Endometrial microvascular endothelial cells (primary cell): ENCODE measurements at regions not wholly inside any gene's neighbourhood (a gene's known extent, or its start where the extent isn't known, plus 50 kb on each side); places are given as distances from the start of the nearest gene placed in this dataset.

ENCODE experiments used
- in situ Hi-C: cut with HindIII; loops from 2 replicates; pipeline ENCODE4 v1.10.0; 2017; ENCODE audit warnings: low sequenced_read_pairs, low pct_unique_long_range_greater_than_20kb; ENCODE audit errors: inconsistent ontology term

DNA sequence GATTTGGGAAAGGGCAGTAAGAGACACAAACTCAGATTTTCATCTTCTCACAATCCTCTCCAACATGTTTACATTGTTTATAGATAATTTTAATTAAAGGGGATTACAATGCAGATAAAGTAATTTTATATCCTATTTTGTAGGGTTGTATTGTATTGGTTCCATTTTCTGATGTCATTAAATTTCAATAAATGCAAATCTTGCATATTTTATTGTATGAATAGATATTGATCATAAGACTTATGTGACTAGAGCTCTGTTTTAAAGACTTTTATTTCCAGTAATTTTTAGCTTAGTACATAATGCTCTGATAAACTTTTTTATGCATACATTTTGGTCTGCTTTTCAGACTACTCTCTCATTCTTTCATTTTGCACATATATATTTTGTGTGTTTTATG, 819.6 kb downstream of the TSN start:
- in situ Hi-C loops = no loop called here

DNA sequence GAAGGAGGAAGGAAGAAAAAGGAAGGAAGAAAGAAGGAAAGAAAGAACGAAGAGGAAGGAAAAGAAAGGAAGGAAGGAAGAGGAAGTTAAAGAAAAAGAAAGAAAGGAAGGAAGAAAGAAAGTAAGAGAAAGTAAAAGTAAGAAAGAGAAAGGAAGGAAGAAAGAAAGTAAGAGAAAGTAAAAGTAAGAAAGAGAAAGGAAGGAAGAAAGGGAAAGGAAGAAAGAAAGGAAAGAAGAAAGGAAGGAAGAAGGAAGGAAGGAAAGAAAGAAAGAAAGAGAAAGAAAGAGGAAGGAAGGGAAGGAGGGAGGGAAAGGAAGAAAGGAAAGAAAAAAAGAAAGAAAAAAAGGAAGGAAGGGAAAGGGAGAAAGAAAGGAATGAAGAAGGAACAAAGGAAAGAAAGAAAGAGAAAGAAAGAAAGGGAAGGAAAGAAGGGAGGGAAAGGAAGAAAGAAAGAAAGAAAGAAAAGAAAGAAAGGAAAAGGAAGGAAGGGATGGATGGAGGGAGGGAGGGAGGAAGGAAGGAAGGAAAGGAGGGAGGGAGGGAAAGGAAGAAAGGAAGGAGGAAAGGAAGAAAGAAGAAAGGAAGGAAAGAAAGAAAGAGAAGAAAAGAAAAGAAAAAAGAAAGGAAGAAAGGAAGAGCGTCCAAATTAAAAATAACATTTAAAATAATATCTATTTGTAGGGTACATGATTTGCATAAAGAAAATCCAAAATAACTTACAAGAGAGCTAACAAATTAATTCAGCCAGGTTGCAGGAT, 827.9 kb downstream of the TSN start:
- in situ Hi-C loops = no loop called here

DNA sequence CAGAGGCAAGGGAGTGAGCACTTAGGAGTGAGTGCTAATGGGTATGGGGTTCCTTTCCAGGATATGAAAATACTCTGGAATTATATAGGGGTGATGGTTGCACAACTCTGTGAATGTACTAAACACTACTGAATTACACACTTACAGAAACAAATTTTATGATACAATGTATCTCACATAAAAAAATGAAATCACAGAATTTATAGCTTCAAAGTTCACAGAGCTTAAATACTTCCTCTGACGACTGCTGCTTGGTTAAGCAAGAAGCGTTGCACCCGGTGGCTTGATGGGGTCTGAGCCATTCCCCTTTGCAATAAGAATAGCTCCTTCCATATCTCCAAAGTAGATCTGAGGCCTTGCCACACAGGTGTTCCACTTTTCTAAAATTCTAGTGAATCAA, 835.1 kb downstream of the TSN start:
- in situ Hi-C loops = no loop called here

DNA sequence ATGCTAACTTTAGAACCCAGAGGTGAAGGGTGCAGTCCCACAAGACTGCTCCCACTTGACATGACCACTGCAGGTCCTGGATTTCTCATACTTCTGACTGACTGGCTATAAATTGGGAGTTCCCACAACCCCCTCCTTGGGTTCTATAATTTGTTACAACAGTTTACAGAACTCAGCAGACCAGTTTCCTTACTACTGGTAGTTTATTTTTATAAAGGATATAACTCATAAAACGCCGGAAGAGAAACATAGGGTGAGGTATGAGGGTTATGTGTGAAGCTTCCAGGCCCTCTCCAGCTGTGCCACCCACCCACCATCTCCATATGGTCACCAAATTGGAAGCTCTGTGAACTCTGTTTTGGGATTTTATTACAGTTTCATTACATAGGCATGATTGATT, 839.6 kb downstream of the TSN start:
- in situ Hi-C loops = no loop called here

DNA sequence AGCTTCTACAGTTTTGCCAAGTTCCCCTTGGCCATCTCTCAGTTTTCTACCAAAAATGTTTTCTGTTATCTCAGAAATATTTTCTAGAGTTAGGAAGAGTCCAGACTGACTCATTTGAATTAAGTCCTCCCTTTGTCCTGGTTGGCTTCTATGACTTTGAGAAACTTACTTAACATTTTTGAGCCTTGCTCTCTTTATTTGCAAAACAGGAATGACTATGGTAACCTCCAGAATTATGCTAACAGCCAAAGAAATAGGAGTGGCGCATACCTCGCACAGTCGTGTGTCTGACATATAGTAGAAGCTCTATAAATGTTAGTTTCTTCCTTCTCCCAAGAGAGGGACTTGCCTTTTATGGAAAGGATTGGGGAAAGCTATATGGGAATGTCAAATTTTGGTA, 841.1 kb downstream of the TSN start:
- in situ Hi-C loops = no loop called here

DNA sequence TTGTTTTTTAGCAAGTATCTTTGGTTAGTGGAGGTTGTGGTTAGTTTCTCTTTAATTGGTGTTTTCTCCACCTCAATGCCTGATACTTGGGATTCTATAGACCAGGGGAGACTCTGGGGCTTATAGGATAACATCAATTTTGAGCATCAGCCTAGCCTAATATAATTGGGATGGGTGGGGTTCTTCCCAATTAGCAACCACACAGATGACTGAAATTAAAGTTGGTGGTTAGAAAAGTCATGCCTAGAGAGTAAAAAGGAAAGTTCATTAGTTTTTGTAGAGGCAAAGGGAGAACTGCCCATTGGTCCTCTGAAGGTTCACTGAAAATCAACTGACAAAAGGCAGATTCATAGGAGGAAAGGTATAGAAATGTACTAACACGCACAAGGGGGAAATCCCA, 843.3 kb downstream of the TSN start:
- in situ Hi-C loops = no loop called here

DNA sequence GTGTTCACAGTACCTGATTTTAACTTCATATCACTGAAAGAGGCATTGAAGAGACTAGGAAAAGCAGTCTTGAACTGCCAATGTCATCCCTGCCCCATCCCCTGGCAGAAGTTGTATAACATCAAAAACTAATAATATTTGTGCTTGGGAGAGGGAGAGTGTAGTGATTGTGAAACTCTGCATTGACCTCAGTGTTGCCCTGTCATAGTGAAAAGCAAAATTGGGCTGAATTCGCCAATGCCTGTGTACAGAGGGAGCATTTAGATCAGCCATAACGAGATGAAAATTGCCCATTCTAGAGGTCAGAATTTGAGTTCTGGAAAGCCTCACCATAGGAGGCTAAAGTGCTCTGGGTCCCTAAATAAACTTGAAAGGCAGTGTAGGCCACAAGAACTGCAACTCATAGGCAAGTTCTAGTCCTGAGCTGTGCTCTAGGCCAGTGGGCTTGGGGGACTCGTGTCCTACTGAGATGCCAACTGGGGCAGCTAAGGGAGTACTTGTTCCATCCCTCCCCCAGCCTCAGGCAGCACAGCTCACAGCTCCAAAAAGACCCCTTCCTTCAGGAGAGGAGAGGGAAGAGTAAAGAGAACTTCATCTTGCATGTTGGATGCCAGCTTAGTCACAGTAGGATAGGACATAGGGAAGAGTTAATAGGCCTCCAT, 855.6 kb downstream of the TSN start:
- in situ Hi-C loops = no loop called here

DNA sequence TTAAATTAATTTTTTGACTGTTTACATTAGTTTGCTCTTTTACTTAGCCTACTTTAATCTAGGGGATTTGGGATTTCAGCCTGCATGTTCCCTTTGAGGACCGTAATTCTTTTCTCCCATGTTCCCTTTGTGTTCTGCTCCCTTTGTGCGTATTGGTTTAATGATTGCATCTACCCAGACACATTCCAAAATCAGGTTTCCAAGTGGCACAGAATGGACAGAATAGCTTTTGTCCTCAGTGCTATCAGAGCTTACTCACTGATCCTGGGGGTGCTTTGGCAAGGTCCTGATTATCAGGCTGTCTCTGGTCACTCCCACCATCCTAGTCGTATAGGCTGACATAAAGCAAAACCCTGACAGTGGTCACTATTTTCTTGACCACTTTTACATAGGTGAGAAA, 867.5 kb downstream of the TSN start:
- in situ Hi-C loops = no loop called here

DNA sequence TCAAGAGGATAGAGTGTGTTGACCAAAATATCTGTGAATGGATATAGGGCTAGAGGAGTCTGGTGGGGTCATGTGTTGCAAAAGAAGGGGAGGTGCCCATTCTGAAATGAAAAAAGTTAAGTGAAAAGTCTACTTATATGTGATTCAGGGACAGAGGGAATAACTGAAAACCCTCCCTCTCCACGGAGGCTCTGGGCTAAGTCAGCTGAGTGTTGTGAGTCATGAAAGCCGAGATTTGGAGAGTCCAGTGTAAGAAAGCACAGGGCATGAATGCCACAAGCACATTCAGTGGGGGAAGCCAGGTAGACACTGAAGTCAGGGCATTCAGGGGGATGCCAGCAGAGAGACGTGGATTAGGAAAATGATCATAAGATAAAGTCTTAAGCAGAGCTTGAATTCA, 871.9 kb downstream of the TSN start:
- in situ Hi-C loops = no loop called here

DNA sequence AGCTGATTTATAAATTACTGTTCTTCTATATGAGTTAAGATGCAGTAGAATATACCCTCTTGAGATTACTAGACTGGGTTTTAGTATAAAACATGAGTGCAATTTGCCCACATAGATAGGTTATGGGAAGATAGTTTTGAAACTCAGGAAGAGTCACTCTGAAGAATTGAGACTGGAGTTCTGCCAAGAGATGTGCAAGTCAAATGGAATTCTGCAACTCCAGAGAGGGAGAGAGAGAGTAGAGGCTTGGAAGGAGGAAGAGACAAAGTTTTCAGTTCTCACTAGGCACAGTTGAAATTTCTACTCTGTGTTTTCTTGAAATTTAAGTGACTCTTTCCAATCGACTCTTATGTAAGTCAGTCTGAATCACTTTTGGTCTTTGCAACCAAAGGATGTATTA, 878.8 kb downstream of the TSN start:
- in situ Hi-C loops = no loop called here

DNA sequence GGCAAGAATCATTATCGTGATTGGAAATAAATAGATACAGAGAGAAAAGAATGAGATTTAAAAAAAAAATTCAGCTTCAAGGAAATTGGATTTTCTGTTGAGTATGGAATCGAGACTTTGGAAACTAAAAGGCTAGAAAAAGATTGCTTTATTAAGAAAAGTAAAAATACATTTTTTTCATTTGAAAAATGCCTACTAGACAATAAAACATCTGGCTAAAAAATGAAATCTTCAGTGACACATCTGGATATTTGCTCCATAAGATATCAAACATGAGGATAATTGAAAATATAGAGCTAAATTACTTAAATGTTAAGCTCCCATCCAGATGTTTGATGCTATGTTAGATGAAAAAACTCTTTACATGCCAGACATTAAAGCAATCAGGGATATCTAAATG, 879.5 kb downstream of the TSN start:
- in situ Hi-C loops = no loop called here

DNA sequence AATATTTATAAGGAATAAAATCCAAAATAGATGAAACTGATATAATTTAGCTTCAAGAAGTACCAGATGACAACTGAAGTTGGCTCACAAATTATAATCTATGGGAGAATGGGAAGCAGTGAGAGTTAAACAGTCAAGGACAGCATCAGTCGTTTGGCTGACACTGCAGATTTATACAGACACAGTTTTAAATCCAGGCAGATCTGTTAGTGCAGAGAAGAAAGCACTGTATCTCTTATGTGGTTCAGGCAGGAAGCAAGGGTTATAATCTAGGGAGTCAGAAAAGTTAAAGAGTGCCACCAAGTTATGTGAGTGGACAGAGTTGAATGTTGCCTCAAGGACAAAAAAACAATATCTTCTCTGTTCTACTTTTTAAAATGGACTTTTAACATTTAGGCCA, 880.2 kb downstream of the TSN start:
- in situ Hi-C loops = no loop called here

DNA sequence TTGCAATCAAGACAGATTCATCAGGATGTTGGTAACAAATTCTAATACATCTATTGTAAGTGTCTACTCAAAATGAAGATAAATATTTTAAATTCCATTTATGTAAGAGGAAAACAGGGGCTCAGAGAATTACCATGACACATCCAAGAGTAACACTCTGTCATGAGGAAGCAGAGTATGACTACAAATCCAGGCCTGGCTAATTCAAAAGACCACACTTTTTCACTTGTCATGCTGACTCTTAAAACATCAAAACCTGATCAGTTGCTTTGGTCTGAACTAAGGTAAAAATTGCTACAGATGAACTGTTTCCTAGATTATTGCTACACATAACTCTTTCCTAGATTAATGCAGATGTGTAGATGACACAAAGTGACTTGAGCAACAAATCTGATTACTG, 880.6 kb downstream of the TSN start:
- in situ Hi-C loops = no loop called here

DNA sequence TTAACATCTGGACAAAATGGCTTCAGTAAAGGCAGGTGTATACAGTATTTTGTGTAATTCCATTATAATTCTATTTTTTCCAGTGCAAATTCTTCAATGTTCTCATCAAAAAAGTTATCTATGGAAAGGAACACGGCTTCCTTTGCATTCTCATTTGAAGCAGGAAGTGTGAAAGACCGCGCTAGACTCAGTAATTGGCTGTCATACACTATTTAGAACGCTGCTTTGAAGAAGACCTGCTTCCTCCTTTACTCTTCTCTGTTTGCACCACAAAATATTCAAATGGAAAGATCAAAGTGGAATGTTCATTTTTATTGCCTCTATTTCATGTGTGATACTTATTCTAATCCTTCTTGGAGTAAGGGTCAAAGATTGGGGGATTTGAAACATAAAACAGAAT, 883.7 kb downstream of the TSN start:
- in situ Hi-C loops = no loop called here

DNA sequence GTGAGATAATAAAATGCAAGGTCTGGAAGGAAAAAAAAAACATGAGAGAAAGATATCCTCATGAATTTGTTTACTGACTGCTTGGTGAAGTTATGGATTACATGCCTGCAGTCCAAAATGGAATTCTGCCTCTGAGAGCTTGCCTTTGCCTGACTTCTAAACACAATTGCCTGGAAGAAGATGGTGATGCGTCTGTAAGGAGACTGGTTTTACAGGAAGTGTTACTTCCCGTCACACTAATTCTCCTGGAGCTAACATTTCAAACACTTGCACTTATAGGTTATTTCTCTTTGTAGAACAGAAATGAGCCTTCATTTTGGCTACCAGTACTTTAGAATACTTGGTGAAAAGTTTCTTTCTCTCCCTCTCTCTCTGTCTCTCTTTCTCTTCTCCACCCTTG, 884.3 kb downstream of the TSN start:
- in situ Hi-C loops = no loop called here

DNA sequence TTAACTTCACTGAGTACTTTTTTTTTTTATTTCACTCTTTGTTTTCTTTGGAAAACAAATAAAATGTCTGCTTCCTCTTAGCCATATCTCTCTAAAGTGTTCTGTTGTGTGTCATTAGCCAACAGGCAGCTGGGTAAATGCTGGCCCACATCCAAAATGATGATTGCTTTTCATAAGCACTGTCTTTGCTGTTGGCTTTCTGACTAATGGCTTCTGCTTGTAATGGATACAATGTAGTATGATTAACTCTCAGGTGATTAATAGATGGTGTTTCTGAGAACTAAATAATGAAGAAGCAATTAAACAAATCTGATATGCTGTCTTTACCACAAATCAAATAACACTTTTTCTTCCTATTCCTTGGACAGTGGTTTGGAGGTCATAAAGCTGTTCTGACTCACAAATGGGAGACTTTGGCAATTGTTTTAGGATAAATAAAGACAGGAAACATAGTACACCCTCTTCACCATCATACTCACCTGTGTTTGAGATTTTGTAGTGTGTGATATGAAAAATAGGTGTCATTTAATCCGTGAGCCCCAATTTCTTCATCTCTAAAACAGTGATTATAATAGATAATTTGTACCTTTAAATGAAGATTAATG, 888.4 kb downstream of the TSN start:
- in situ Hi-C loops = no loop called here

DNA sequence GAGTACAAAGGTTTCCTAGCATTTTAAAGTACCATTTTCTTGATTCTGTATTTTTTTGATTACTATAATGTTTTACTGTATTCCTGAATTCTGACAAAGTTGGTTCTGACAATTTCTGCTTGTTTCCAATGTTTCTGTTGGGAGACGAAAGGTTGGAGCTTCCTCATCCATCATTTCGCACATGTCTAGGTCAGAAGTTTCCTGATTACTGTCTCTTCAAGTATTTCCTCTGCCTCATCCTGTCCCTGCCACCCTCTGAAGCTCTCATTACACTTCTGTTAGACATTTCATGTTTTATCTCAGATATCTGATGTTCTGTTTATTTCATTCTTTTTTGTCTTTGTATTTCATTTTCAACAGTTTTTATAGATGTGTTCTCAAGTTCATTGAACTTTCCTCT, 895.8 kb downstream of the TSN start:
- in situ Hi-C loops = no loop called here

DNA sequence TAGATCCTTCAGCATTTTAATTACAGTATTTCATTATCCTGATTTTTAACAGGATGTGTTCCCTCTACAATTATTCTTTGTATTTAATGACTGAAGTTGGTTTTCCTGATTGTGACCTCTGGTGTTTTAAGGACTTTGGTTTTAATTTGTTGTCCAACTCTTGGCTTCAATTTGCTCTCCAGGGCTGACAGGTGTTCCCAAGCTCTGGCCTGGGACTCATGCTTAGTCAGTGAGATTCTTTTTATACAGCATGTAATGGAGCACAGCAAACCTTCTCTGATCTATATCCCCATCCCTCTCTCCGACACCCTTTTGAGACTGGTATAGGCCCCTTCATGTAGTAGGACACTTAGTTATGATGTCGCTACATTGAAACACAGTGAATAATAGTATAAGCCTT, 896.3 kb downstream of the TSN start:
- in situ Hi-C loops = no loop called here

DNA sequence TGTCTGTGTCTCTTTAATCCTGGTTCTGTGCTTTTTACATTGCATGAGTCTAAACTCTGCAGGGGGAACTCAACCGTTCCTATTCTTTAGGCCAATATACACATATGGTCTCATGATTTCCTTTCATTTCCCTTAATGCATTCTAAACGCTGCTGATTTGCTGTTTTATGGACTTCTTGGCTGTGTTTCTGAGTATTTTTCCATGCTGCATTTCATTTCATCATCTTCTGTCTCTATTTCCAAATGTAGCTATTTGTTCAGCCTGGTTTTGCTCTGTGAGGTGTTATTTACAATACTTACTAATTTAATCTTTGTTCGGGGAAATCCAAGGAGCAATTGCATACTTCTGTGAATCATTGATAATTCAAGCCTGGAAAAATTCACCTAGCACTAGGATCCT, 897.2 kb downstream of the TSN start:
- in situ Hi-C loops = no loop called here

DNA sequence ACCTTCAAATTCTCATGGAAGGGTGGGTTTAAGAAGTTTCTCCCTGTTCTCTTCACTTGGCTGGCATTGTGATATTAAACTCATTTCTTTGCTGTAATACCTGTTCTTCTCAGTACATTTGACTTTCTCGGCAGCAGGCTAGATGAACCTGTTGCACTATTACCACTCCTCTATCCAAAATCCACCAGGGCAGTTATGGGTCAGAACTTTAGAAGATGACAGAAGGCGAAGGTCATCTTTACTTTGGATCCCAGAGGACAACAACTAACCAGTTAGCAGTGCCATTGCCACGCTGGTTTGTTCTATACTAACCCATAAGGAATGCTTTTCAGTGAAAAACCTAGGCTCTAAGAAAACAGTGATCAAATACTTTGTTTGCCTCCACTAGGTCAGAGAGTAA, 901.0 kb downstream of the TSN start:
- in situ Hi-C loops = no loop called here
